Neural cell (in vitro differentiated cells): ENCODE measurements at regions not wholly inside any gene's neighbourhood (a gene's known extent, or its start where the extent isn't known, plus 50 kb on each side); places are given as distances from the start of the nearest gene placed in this dataset.

ENCODE experiments used
- CTCF ChIP-seq: fragments of 450-650 bp; IDR thresholded peaks from 2 replicates; pipeline ENCODE4 v1.5.1; 2014; ENCODE audit warnings: antibody characterized with exemption, mild to moderate bottlenecking, moderate library complexity; ENCODE audit not compliant: poor library complexity, severe bottlenecking
- EP300 ChIP-seq: fragments of 450-650 bp; conservative IDR thresholded peaks from 2 replicates; pipeline ENCODE4 v1.6.1; 2014; ENCODE audit warnings: antibody characterized with exemption, mild to moderate bottlenecking, moderate library complexity; ENCODE audit not compliant: poor library complexity, severe bottlenecking
- EZH2 ChIP-seq: fragments of 200-600, 300-800 bp; shearing (Covaris generic), sonication (generic); IDR thresholded peaks from 2 replicates; pipeline ENCODE4 v1.6.1; 2014; ENCODE audit warnings: antibody characterized with exemption, low read length, borderline replicate concordance, mild to moderate bottlenecking; ENCODE audit not compliant: insufficient read depth, poor library complexity, severe bottlenecking
- MXI1 ChIP-seq: fragments of 450-650 bp; conservative IDR thresholded peaks from 2 replicates; pipeline ENCODE4 v1.6.1; 2014; ENCODE audit warnings: antibody characterized with exemption, mild to moderate bottlenecking; ENCODE audit not compliant: poor library complexity, severe bottlenecking
- POLR2AphosphoS5 ChIP-seq: IDR thresholded peaks from 2 replicates; pipeline ENCODE4 v1.6.1; 2012
- RAD21 ChIP-seq: fragments of 450-650 bp; conservative IDR thresholded peaks from 2 replicates; pipeline ENCODE4 v1.6.1; 2014; ENCODE audit warnings: antibody characterized with exemption, mild to moderate bottlenecking, moderate library complexity
- REST ChIP-seq: IDR thresholded peaks from 2 replicates; pipeline ENCODE4 v1.6.1; 2012; ENCODE audit warnings: borderline replicate concordance
- SMC3 ChIP-seq: fragments of 450-650 bp; conservative IDR thresholded peaks from 2 replicates; pipeline ENCODE4 v1.6.1; 2014; ENCODE audit warnings: antibody characterized with exemption, mild to moderate bottlenecking, moderate library complexity; ENCODE audit not compliant: poor library complexity
- TAF1 ChIP-seq: IDR thresholded peaks from 2 replicates; pipeline ENCODE4 v1.6.1; 2012; ENCODE audit warnings: low read depth

- TF ChIP-seq REST (no peak), MXI1 (no peak), CTCF (no peak), SMC3 (no peak), EZH2 (no peak), TAF1 (no peak), EP300 (no peak), POLR2AphosphoS5 (no peak), RAD21 (no peak)
Observed at GRCh38 chr2:21539685-21540084, 415.9 kb downstream of the TDRD15 start.
